ENCODE measurements at regions not wholly inside any gene's neighbourhood (a gene's known extent, or its start where the extent isn't known, plus 50 kb on each side); places are given as distances from the start of the nearest gene placed in this dataset.

GRCh38 chr2:236445678-236446077 is 123.9 kb upstream of the ACKR3 start:
- TF ChIP-seq, protein P1, sequence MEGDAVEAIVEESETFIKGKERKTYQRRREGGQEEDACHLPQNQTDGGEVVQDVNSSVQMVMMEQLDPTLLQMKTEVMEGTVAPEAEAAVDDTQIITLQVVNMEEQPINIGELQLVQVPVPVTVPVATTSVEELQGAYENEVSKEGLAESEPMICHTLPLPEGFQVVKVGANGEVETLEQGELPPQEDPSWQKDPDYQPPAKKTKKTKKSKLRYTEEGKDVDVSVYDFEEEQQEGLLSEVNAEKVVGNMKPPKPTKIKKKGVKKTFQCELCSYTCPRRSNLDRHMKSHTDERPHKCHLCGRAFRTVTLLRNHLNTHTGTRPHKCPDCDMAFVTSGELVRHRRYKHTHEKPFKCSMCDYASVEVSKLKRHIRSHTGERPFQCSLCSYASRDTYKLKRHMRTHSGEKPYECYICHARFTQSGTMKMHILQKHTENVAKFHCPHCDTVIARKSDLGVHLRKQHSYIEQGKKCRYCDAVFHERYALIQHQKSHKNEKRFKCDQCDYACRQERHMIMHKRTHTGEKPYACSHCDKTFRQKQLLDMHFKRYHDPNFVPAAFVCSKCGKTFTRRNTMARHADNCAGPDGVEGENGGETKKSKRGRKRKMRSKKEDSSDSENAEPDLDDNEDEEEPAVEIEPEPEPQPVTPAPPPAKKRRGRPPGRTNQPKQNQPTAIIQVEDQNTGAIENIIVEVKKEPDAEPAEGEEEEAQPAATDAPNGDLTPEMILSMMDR (IDR thresholded peaks at IDR 0.05; ENCODE audit: borderline replicate concordance, extremely low read depth, insufficient read depth): no peak
- FAIRE-seq (no peak), DNase-seq (peak in 1 of 5 donors; percentile 25)
- Histone ChIP-seq H3K27me3 (ENCODE audit: control insufficient read depth, insufficient read depth, low read length) (no peaks in the 10 kb centered on the region), H3K4me3 (ENCODE audit: low read length in 3 of 3) (no peak overlapping the region), H3K27ac (ENCODE audit: low read depth in 2 of 2, low read length in 2 of 2) (no peak overlapping the region), H3K9ac (ENCODE audit: low read length in 3 of 3) (no peak overlapping the region), H3K4me1 (ENCODE audit: control insufficient read depth in 2 of 3, insufficient read depth in 2 of 3, low read depth in 1 of 3, low read length in 3 of 3) (no peaks in the 10 kb centered on the region), H3K36me3 (ENCODE audit: control insufficient read depth in 2 of 3, insufficient read depth in 3 of 3, low read length in 3 of 3) (no peaks in the 10 kb centered on the region), H3K9me3 (ENCODE audit: control insufficient read depth in 2 of 3, insufficient read depth in 1 of 3, low read length in 3 of 3) (no peaks in the 10 kb centered on the region)
- intact Hi-C loops (cut with DNase I): no loop called here

DNA sequence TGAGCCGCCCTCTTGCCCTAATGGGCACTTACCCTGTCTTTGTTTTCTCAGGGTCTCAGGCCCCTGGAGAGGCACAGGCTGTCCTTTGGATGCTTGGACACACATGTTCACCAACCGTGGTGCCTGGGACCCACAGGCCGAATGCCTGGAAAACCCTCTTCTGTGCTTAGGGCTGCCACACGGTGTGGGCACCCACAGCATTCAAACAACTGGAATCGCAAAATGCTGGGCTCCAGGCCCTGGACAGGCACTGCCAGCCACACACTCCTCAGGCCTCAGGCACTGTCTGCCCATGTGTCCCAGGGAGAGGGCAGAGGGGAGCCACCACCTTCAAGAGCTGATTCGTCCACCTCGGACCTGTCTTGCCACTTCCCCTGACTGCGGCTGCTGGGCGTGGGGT is 123.1 kb upstream of the ACKR3 start:
- Histone ChIP-seq H3K4me1 (ENCODE audit: control insufficient read depth in 2 of 3, insufficient read depth in 2 of 3, low read depth in 1 of 3, low read length in 3 of 3) (no peaks in the 10 kb centered on the region), H3K4me3 (ENCODE audit: low read length in 3 of 3) (no peak overlapping the region), H3K9ac (ENCODE audit: low read length in 3 of 3) (no peak overlapping the region), H3K27me3 (ENCODE audit: control insufficient read depth, insufficient read depth, low read length) (no peaks in the 10 kb centered on the region), H3K9me3 (ENCODE audit: control insufficient read depth in 2 of 3, insufficient read depth in 1 of 3, low read length in 3 of 3) (no peaks in the 10 kb centered on the region), H3K27ac (ENCODE audit: low read depth in 2 of 2, low read length in 2 of 2) (no peak overlapping the region), H3K36me3 (ENCODE audit: control insufficient read depth in 2 of 3, insufficient read depth in 3 of 3, low read length in 3 of 3) (no peaks in the 10 kb centered on the region)
- DNase-seq (peak in 1 of 5 donors; percentile 54), FAIRE-seq (no peak)
- TF ChIP-seq, protein P1 (IDR thresholded peaks at IDR 0.05; ENCODE audit: borderline replicate concordance, extremely low read depth, insufficient read depth): no peak
- intact Hi-C loops (cut with DNase I): no loop called here

DNA sequence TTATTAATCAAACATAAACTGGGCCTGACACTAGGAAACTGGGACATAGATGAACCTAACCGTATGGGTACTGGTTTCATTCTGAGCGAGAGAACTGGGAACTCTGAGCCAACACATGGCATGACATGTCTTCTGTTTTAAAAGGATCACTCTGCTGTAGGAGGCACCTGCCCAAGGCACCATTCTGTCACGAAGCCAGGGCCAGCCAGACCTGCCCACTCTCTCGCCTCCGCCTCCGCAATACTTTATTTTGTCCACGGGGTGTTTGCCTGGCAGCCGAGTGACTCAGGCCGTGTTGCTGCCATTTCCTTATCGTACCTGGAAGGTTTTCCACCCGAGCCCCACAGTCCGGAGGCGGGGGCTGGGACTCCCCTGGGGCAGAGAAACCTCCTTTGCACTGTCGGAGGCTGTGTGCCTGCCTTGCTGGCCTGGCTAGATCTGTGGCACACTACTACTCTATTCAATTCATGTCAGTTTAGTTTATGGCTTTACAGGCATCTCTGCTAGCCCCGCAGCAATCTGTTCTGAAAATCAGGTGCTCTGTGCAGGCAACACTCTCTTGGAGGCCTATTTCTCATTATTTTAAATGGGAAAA is 120.4 kb upstream of the ACKR3 start:
- FAIRE-seq: no peak
- Histone ChIP-seq H3K4me3 (ENCODE audit: low read length in 3 of 3) (no peak overlapping the region), H3K27ac (ENCODE audit: low read depth in 2 of 2, low read length in 2 of 2) (no peak overlapping the region)

More for the DNA sequence above, 120.4 kb upstream of the ACKR3 start:
- Histone ChIP-seq H3K27me3 (ENCODE audit: control insufficient read depth, insufficient read depth, low read length) (no peaks in the 10 kb centered on the region), H3K9me3 (ENCODE audit: control insufficient read depth in 2 of 3, insufficient read depth in 1 of 3, low read length in 3 of 3) (no peaks in the 10 kb centered on the region), H3K36me3 (ENCODE audit: control insufficient read depth in 2 of 3, insufficient read depth in 3 of 3, low read length in 3 of 3) (no peaks in the 10 kb centered on the region), H3K9ac (ENCODE audit: low read length in 3 of 3) (no peak overlapping the region), H3K4me1 (ENCODE audit: control insufficient read depth in 2 of 3, insufficient read depth in 2 of 3, low read depth in 1 of 3, low read length in 3 of 3) (no peaks in the 10 kb centered on the region)
- intact Hi-C loops (cut with DNase I): no loop called here
- no peak for DNase-seq
- TF ChIP-seq, protein P1 (IDR thresholded peaks at IDR 0.05; ENCODE audit: borderline replicate concordance, extremely low read depth, insufficient read depth): no peak

Data from kidney (tissue), 13 donors.